ENCODE measurements at regions not wholly inside any gene's neighbourhood (a gene's known extent, or its start where the extent isn't known, plus 50 kb on each side); places are given as distances from the start of the nearest gene placed in this dataset.

GRCh38 chr13:107209824-107210722 lies 642.1 kb upstream of the ARGLU1 start:
- Histone ChIP-seq H3K9me2 (replicated peaks; ENCODE audit: low read depth, low read length) (no peaks in the 10 kb centered on the region), H3K9ac (ENCODE audit: low read depth, low read length, poor library complexity, severe bottlenecking) (no peak overlapping the region), H4K20me1 (ENCODE audit: insufficient read depth, low read length, poor library complexity, severe bottlenecking) (no peaks in the 10 kb centered on the region), H3K4me1 (ENCODE audit: insufficient read depth, low read length, poor library complexity, severe bottlenecking) (no peaks in the 10 kb centered on the region), H3K4me2 (ENCODE audit: low read depth, low read length, poor library complexity, severe bottlenecking) (no peak overlapping the region), H3K79me2 (ENCODE audit: insufficient read depth, low read length) (no peaks in the 10 kb centered on the region), H2AFZ (ENCODE audit: low read length) (no peak overlapping the region), H3K4me3 (ENCODE audit: low read length, poor library complexity, severe bottlenecking) (no peak overlapping the region), H3K27me3 (ENCODE audit: insufficient read depth, low read length, poor library complexity, severe bottlenecking) (no peaks in the 10 kb centered on the region), H3K36me3 (ENCODE audit: insufficient read depth, low read length) (no peaks in the 10 kb centered on the region), H3K9me3 (ENCODE audit: insufficient read depth, low read depth, low read length) (no peaks in the 10 kb centered on the region), H3F3A (ENCODE audit: low read depth) (no peaks in the 10 kb centered on the region)
- TF ChIP-seq EZH2phosphoT487 (IDR thresholded peaks at IDR 0.05; ENCODE audit: borderline replicate concordance) (no peak), CTCF (conservative IDR thresholded peaks at IDR 0.05; ENCODE audit: low read length) (no peak)

- H3K79me2 ChIP-seq (ENCODE audit: insufficient read depth, low read length), result no peaks in the 10 kb centered on the region
- TF ChIP-seq CTCF (conservative IDR thresholded peaks at IDR 0.05; ENCODE audit: low read length) (no peak), EZH2phosphoT487 (IDR thresholded peaks at IDR 0.05; ENCODE audit: borderline replicate concordance) (no peak)
- no peak overlapping the region for H3K4me2 ChIP-seq (ENCODE audit: low read depth, low read length, poor library complexity, severe bottlenecking)
- H4K20me1 ChIP-seq (ENCODE audit: insufficient read depth, low read length, poor library complexity, severe bottlenecking), result no peaks in the 10 kb centered on the region
- no peaks in the 10 kb centered on the region for H3K9me3 ChIP-seq (ENCODE audit: insufficient read depth, low read depth, low read length)
- H3K36me3 ChIP-seq (ENCODE audit: insufficient read depth, low read length), result no peaks in the 10 kb centered on the region
- H3F3A ChIP-seq (ENCODE audit: low read depth), result no peaks in the 10 kb centered on the region
- no peak overlapping the region for H3K9ac ChIP-seq (ENCODE audit: low read depth, low read length, poor library complexity, severe bottlenecking)
- H2AFZ ChIP-seq (ENCODE audit: low read length), result no peak overlapping the region
- no peak overlapping the region for H3K4me3 ChIP-seq (ENCODE audit: low read length, poor library complexity, severe bottlenecking)
- H3K9me2 ChIP-seq (replicated peaks; ENCODE audit: low read depth, low read length), result no peaks in the 10 kb centered on the region
- H3K27me3 ChIP-seq (ENCODE audit: insufficient read depth, low read length, poor library complexity, severe bottlenecking), result no peaks in the 10 kb centered on the region
- no peaks in the 10 kb centered on the region for H3K4me1 ChIP-seq (ENCODE audit: insufficient read depth, low read length, poor library complexity, severe bottlenecking)
Measured at GRCh38 chr13:107208889-107209288, 641.0 kb upstream of the ARGLU1 start.

GRCh38 chr13:107205318-107206104 lies 637.6 kb upstream of the ARGLU1 start:
- H3K9me3 ChIP-seq (ENCODE audit: insufficient read depth, low read depth, low read length), result no peaks in the 10 kb centered on the region
- no peaks in the 10 kb centered on the region for H3K27me3 ChIP-seq (ENCODE audit: insufficient read depth, low read length, poor library complexity, severe bottlenecking)
- H3K36me3 ChIP-seq (ENCODE audit: insufficient read depth, low read length), result no peaks in the 10 kb centered on the region
- no peaks in the 10 kb centered on the region for H3K4me1 ChIP-seq (ENCODE audit: insufficient read depth, low read length, poor library complexity, severe bottlenecking)
- no peak overlapping the region for H3K4me2 ChIP-seq (ENCODE audit: low read depth, low read length, poor library complexity, severe bottlenecking)
- TF ChIP-seq EZH2phosphoT487 (IDR thresholded peaks at IDR 0.05; ENCODE audit: borderline replicate concordance) (no peak), CTCF (conservative IDR thresholded peaks at IDR 0.05; ENCODE audit: low read length) (peak; percentile 98)
- no peak overlapping the region for H3K9ac ChIP-seq (ENCODE audit: low read depth, low read length, poor library complexity, severe bottlenecking)
- no peak overlapping the region for H3K4me3 ChIP-seq (ENCODE audit: low read length, poor library complexity, severe bottlenecking)
- H3K79me2 ChIP-seq (ENCODE audit: insufficient read depth, low read length), result no peaks in the 10 kb centered on the region
- H4K20me1 ChIP-seq (ENCODE audit: insufficient read depth, low read length, poor library complexity, severe bottlenecking), result no peaks in the 10 kb centered on the region
- no peaks in the 10 kb centered on the region for H3K9me2 ChIP-seq (replicated peaks; ENCODE audit: low read depth, low read length)
- no peaks in the 10 kb centered on the region for H3F3A ChIP-seq (ENCODE audit: low read depth)
- no peak overlapping the region for H2AFZ ChIP-seq (ENCODE audit: low read length)
